ENCODE measurements at regions not wholly inside any gene's neighbourhood (a gene's known extent, or its start where the extent isn't known, plus 50 kb on each side); places are given as distances from the start of the nearest gene placed in this dataset.

DNA sequence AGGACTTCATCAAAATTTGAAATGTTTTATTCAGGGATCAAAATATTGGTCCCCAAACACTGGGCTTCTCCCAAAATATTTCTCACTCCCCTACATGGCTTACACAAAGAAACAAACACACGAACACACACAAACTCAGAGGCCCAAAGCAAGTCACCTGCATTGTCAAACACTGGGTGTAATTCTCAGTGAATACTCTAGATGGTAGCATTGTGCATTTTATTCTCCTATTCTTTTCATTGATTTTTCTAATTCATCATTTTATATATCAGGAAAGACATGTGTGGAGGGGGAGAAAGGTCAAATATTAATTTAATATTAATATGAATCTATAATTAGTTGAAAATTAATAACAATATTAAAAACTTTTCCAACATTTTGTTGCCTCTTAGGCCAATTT, 72.3 kb upstream of the TNMD start:
- peak; percentile 9 for DNase-seq (ENCODE audit: low spot score)

DNA sequence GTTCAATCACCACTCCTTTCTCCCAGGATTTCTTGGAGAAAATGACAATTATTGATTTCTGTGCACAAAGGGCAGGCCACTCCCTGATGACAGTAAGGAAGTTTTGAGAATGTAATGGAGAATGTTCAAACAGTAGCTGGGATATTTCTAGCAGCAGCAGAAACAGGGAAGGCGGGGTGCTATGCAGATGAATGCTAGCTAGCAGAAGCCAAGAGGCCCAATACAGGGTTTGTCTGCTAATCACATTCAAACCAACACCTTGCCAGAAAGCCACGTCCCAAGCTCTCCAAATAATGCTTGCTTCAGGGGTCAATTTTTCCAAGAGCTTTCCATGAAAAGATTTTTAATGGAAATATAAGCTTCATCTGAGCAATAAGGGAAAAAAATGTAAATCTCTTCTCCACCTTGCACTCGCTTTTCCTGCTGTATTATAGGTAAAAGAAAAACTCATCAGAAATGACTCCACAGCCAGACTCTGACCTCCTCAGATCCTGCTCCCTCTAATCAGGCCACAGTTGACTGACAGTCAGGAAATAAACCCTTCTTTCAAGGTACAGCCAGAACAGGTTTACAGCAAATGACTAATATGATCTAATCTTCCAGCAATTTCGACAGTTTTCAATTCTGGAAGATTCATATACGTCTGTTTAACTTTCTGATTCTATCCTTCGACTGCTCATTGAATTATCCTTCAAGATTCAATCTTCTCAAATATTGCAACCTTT, 84.7 kb upstream of the PCDH19 start:
- DNase-seq (ENCODE audit: low spot score), result no peak

DNA sequence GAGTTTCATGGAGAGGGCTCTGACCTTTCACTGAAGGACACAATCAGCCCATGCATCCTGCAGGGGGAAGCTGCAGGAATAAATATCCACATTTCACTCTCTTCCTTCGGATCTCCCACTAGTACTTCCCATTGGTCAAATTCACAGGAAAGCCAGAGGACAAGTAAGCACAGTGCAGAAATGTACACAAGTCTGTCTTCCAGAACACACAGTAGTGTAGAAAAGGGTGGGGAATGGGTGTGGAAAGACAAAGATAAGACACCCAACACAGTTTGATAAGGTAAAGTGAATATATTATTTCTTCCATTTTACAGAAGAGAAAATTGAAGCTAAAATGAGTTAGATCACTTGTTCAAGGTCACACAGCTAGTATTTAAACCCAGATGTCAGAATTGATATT, 81.1 kb upstream of the PCDH19 start:
- no peak for DNase-seq (ENCODE audit: low spot score)

DNA sequence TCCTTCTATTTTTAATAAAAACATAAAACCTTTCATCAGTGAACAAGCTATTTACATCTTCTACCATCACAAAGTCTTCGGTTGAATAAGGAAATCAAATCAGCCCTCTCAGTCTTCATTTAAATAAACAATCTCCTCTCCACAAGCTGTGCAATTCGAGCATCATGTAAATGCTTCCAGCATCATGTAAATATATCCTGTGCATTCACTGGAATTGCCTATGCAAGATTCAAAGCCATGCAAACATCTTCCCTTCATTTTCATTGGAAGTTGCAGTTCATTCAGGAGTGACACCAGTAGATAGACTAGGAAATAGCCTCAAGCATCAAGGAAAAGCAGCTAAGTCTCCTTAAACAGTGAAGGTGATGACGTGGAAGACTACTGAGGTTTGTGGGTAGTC, 77.7 kb upstream of the PCDH19 start:
- no peak for DNase-seq (ENCODE audit: low spot score)

DNA sequence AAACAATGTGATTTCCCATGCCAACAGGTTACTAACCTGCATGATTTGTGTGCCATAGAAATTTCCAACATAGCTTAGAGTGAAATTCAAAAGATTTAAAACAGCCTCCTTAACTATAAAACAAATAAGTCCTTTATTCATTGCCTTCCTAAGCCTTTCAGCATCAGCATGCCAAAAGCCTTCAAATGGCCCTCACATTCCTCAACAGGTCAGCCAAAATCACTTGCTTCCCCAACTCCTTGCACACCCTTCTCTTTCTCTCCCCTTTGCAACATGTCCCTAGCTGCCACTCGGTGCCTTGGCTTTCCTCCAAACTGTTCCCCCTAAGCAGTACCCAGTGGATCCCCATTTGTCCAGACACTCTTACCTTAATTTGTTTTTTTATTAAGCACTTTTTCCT, 74.9 kb upstream of the PCDH19 start:
- no peak for DNase-seq (ENCODE audit: low spot score)

DNA sequence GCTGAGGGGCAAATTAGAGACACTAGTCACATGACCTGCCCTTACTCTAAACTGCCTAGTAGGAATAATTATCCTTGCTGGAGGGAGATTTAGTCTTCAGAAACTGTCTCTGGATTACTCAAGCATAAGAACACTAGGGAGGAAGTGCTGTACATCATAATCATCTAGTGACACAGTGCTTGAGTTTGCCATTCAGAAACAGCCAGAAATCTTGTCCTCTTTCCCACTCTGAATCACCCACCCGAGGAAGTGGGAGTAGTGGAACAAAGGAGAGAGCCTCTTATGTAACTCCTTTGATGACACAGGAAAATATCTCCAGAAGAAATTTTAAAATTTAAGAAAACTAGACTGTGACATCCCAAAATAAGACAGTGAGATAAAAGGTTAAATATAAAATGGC, 69.3 kb upstream of the PCDH19 start:
- DNase-seq (ENCODE audit: low spot score), result no peak

DNA sequence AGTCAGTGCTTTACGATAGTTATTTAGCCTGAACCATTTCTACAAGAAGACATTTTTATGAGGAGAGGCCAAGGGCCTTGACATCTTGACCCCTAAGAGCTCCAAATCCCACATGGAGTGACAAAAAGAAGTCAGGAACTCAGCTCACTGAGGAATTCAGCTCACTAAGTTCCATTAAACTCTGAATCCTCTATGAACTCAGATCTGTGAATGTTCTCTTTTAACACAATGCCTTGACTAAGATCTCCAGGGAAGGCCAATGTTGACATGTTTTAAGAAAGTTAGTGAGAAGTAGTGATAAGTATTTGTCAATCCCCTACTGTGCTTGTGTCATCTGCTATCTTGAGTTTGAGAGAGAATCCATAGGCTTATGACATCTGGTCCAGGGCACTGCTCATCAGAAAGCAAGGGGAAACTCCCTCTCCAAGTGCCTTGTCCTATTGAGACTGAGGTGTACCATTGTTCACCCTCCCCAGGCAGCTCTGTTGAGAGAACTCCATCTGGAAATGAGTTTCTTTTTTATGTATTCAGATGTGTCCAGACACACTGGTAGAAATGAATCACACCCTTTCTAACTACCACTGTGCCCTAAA, 68.7 kb upstream of the PCDH19 start:
- DNase-seq (ENCODE audit: low spot score), result no peak

DNA sequence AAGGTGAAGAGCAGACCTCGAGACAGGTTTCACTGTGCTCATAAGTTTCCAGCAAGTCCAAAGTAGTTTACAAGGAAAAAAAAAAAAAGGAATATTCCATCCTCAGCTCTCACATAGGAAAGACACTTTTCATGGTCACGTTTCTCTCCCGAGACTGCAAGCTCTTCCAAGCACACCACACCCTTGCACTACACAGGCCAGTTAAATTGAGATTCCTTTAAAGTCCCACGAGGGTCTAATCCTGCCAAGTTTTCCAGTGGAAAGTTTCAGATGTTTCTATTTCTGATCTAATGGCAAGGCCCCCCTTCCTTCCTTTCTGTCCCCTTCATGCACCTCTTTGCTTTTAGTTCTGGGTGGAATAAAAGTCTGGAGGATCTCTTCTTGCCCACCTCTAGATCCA, 67.9 kb upstream of the PCDH19 start:
- no peak for DNase-seq (ENCODE audit: low spot score)

DNA sequence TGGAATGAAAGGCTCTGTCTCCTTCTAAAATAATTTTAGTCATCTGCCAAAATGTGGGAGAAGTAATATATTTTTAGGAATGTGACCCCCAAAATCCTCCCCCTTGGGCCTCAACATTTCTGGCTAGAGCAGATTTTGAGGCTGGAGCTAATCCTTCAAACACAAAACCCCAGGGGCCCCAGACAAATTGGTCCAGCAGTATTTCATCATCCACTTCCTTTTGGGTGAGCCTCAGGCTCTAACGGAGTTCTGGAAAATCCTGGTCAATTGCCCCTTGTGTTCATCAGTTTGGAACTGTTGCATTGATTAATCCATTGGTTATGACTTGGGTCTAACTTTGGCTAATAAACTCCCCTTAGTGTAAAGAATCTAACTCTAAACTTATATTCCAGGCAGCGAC, 67.4 kb upstream of the PCDH19 start:
- no peak for DNase-seq (ENCODE audit: low spot score)
